COLO829 (cell line): ENCODE measurements at regions not wholly inside any gene's neighbourhood (a gene's known extent, or its start where the extent isn't known, plus 50 kb on each side); places are given as distances from the start of the nearest gene placed in this dataset.

Experiments used
- DNase-seq: peaks from one replicate; pipeline ENCODE4 v3.0.0; 2012; ENCODE audit warnings: low spot score

GRCh38 chr3:16112910-16113504, 61.5 kb upstream of the GALNT15 start:
- no peak for DNase-seq

GRCh38 chr3:16113704-16114103, 60.8 kb upstream of the GALNT15 start:
- DNase-seq = no peak

GRCh38 chr3:16114429-16114828, 60.1 kb upstream of the GALNT15 start:
- no peak for DNase-seq

GRCh38 chr3:16114930-16115329, 59.5 kb upstream of the GALNT15 start:
- DNase-seq = no peak

GRCh38 chr3:16118396-16118795, 56.1 kb upstream of the GALNT15 start:
- no peak for DNase-seq

- DNase-seq = no peak
Observed at GRCh38 chr3:16119887-16120286, 54.6 kb upstream of the GALNT15 start.

- DNase-seq = no peak
Observed at GRCh38 chr3:16121391-16121790, 53.1 kb upstream of the GALNT15 start.

GRCh38 chr3:16122155-16122554, 52.3 kb upstream of the GALNT15 start:
- no peak for DNase-seq

- DNase-seq = no peak
Observed at GRCh38 chr3:16122661-16123060, 51.8 kb upstream of the GALNT15 start.

- no peak for DNase-seq
Observed at GRCh38 chr3:16124636-16125035, 49.8 kb upstream of the GALNT15 start.
